K562 (cell line): ENCODE measurements at regions not wholly inside any gene's neighbourhood (a gene's known extent, or its start where the extent isn't known, plus 50 kb on each side); places are given as distances from the start of the nearest gene placed in this dataset.

Experiments
- ATAC-seq: fragments of 200-7000 bp; cut with Tn5 transposase; 3 replicates; pipeline ENCODE4 v1.9.1; 2020; ENCODE audit warnings: moderate library complexity
- BruUV-seq: library from RNA; stranded (reverse); fragments of 400-500 nt; replicated peaks from 2 replicates; lab custom pipeline; 2021; lab: Mats Ljungman, UMichigan
- CTCF ChIA-PET: fragments of 300-600 bp; formaldehyde crosslinking; extraction: SDS; loops from one replicate; lab custom pipeline; 2021; ENCODE audit warnings: low intra/inter-chr PET ratio; lab: Yijun Ruan, JAX
- POLR2A ChIA-PET: fragments of 300-600, 350-650 bp; sonication (Branson Sonifier 250); formaldehyde crosslinking; extraction: SDS; loops from one replicate; lab custom pipeline; 2021; ENCODE audit warnings: antibody characterized with exemption, inconsistent platforms; lab: Yijun Ruan, JAX
- DNase-seq, 4 experiments: peaks; one replicate each; pipeline versions ENCODE4 v3.0.0 to v3.0.0-alpha.2; 2011 to 2018; ENCODE audit warnings: low spot score in 3 of 4, mixed read lengths in 3 of 4; ENCODE audit errors: extremely low read depth in 1 of 4
- FAIRE-seq: peaks from 2 replicates; lab custom pipeline; 2011; peaks lifted over from hg19 to GRCh38; lab: Jason Lieb, UNC
- H2AFZ ChIP-seq: 2 replicates; pipeline ENCODE4 v1.6.0; 2011; ENCODE audit warnings: low read depth, low read length, control low read depth, inconsistent platforms
- H3K27ac ChIP-seq: fragments of 200-600 bp; 3 replicates; pipeline ENCODE4 v1.8.0; 2011; ENCODE audit warnings: low read depth, mild to moderate bottlenecking, control low read depth, inconsistent platforms, low read length, moderate library complexity, mixed read lengths; ENCODE audit errors: extremely low read depth
- H3K27me3 ChIP-seq, 2 experiments: fragments of 300-600 bp in 1 of 2; 2 replicates in 1 of 2; 3 replicates in 1 of 2; pipeline versions ENCODE4 v1.6.0 to v1.8.0; 2011; ENCODE audit warnings: inconsistent platforms in 2 of 2, low read length in 2 of 2, mild to moderate bottlenecking in 1 of 2, mixed read lengths in 1 of 2, moderate library complexity in 1 of 2; ENCODE audit not compliant: control insufficient read depth in 2 of 2, insufficient read depth in 2 of 2
- H3K36me3 ChIP-seq: fragments of 300-600 bp; 3 replicates; pipeline ENCODE4 v1.8.0; 2011; ENCODE audit warnings: mild to moderate bottlenecking, low read length, inconsistent platforms; ENCODE audit not compliant: control insufficient read depth, insufficient read depth
- H3K4me1 ChIP-seq, 2 experiments: fragments of 200-600 bp in 1 of 2; replicated peaks in 1 of 2; 2 replicates in 1 of 2; 3 replicates in 1 of 2; pipeline versions ENCODE4 v1.5.1 to v1.8.0; 2011; ENCODE audit warnings: inconsistent platforms in 2 of 2, low read length in 2 of 2, mild to moderate bottlenecking in 1 of 2, mixed read lengths in 1 of 2, moderate library complexity in 1 of 2; ENCODE audit not compliant: control insufficient read depth in 2 of 2, insufficient read depth in 2 of 2
- H3K4me2 ChIP-seq: 2 replicates; pipeline ENCODE4 v1.6.1; 2011; ENCODE audit warnings: low read length, control low read depth, inconsistent platforms, mixed read lengths; ENCODE audit not compliant: insufficient read depth
- H3K4me3 ChIP-seq: fragments of 200-600 bp; sonication (generic), shearing (Covaris generic); 2 replicates; pipeline ENCODE4 v1.5.1; 2016; ENCODE audit warnings: control low read depth, inconsistent platforms
- H3K79me2 ChIP-seq: fragments of 200-600 bp; 3 replicates; pipeline ENCODE4 v1.8.0; 2011; ENCODE audit warnings: low read length, inconsistent platforms; ENCODE audit not compliant: control insufficient read depth, insufficient read depth
- H3K9ac ChIP-seq, 2 experiments: 2 replicates each; pipeline versions ENCODE4 v1.6.0 to v1.6.1; 2011; ENCODE audit warnings: low read depth in 2 of 2, low read length in 2 of 2, control low read depth in 1 of 2, inconsistent platforms in 1 of 2, mild to moderate bottlenecking in 1 of 2, mixed read lengths in 1 of 2; ENCODE audit not compliant: insufficient read depth in 1 of 2
- H3K9me1 ChIP-seq: one replicate; pipeline ENCODE4 v1.6.0; 2011; ENCODE audit warnings: inconsistent platforms, mild to moderate bottlenecking, low read length, moderate library complexity; ENCODE audit not compliant: control insufficient read depth, insufficient read depth
- H3K9me3 ChIP-seq: replicated peaks from 2 replicates; pipeline ENCODE4 v1.5.1; 2011; ENCODE audit warnings: low read depth, low read length, inconsistent platforms; ENCODE audit not compliant: control insufficient read depth, insufficient read depth
- H4K20me1 ChIP-seq: replicated peaks from 2 replicates; pipeline ENCODE4 v1.6.1; 2011; ENCODE audit warnings: low read length, inconsistent platforms, mixed read lengths; ENCODE audit not compliant: control insufficient read depth, insufficient read depth
- CREM ChIP-seq: IDR thresholded peaks from 2 replicates; pipeline ENCODE4 v1.6.1; 2014; ENCODE audit warnings: antibody characterized with exemption, low read depth
- HNRNPH1 ChIP-seq: fragments of 200-400 bp; formaldehyde crosslinking; optimal IDR thresholded peaks from 2 replicates; pipeline ENCODE3; 2017; ENCODE audit warnings: low read depth, mild to moderate bottlenecking, low read length, moderate library complexity
- MEIS2 ChIP-seq: fragments of 450-650 bp; IDR thresholded peaks from 2 replicates; pipeline ENCODE4 v1.6.1; 2014; ENCODE audit warnings: mild to moderate bottlenecking; ENCODE audit not compliant: partially characterized antibody
- NONO ChIP-seq, 2 experiments: fragments of 200-400 bp in 1 of 2; fragments of 450-650 bp in 1 of 2; formaldehyde crosslinking in 1 of 2; IDR thresholded peaks; 2 replicates each; pipeline ENCODE4 v1.6.1; 2017; ENCODE audit warnings: low read depth in 2 of 2, mild to moderate bottlenecking in 2 of 2, moderate library complexity in 2 of 2, low read length in 1 of 2
- PBX2 ChIP-seq, 2 experiments: IDR thresholded peaks in 1 of 2; conservative IDR thresholded peaks in 1 of 2; 2 replicates each; pipeline ENCODE4 v1.6.1; 2016; ENCODE audit warnings: low read depth in 2 of 2, mild to moderate bottlenecking in 1 of 2, missing compliant biosample characterization in 1 of 2, missing genetic modification characterization in 1 of 2, moderate library complexity in 1 of 2
- PKNOX1 ChIP-seq: fragments of 450-650 bp; IDR thresholded peaks from 2 replicates; pipeline ENCODE4 v1.6.1; 2016
- SETDB1 ChIP-seq: IDR thresholded peaks from one replicate; pipeline ENCODE4 v1.6.1; 2012; ENCODE audit warnings: low read length, control low read depth, inconsistent platforms
- WHSC1 ChIP-seq: IDR thresholded peaks from one replicate; pipeline ENCODE4 v1.6.1; 2012; ENCODE audit warnings: low read length, control low read depth, inconsistent platforms
- ZNF395 ChIP-seq: fragments of 200-800 bp; sonication (Bioruptor generic); IDR thresholded peaks from 2 replicates; pipeline ENCODE4 v1.6.1; 2017; ENCODE audit warnings: missing genetic modification characterization, missing compliant biosample characterization
- ZNF408 ChIP-seq: fragments of 250-450 bp; sonication (Bioruptor Pico); IDR thresholded peaks from 2 replicates; pipeline ENCODE4 v1.4.0; 2020; ENCODE audit warnings: low read depth, mild to moderate bottlenecking, moderate library complexity
- WGBS: fragments of 100-300 bp; shearing (Covaris generic); methylation state at CpG from one replicate; pipeline ENCODE4 v1.1.6; 2016; ENCODE audit warnings: low coverage, mixed read lengths; ENCODE audit not compliant: insufficient coverage; ENCODE audit errors: missing lambda C conversion rate; 5-methylcytosine and 5-hydroxymethylcytosine counted together
- in situ Hi-C: fragments of 300-500 bp; cut with MboI; formaldehyde crosslinking; loops from 4 replicates; pipeline ENCODE4 v1.15.0; 2018; ENCODE audit warnings: inconsistent platforms, mixed read lengths
- intact Hi-C: fragments of 100-400 bp; cut with micrococcal nuclease; formaldehyde crosslinking; loops from 2 replicates; pipeline ENCODE4 v1.14.2; 2022

- Histone ChIP-seq H3K9me3 (no peaks in the 10 kb centered on the region), H4K20me1 (no peaks in the 10 kb centered on the region), H3K27ac (no peak overlapping the region), H3K4me1 (no peaks in the 10 kb centered on the region), H3K79me2 (no peaks in the 10 kb centered on the region), H3K9me1 (no peaks in the 10 kb centered on the region), H3K4me3 (no peak overlapping the region), H2AFZ (no peak overlapping the region), H3K27me3 (no peaks in the 10 kb centered on the region), H3K9ac (no peak overlapping the region), H3K36me3 (no peaks in the 10 kb centered on the region), H3K4me2 (no peak overlapping the region)
- DNase-seq (no peak), FAIRE-seq (no peak), ATAC-seq (no peak)
- POLR2A ChIA-PET: no interaction called here
- BruUV-seq: no TSS peak
- intact Hi-C loops (no loop called here), in situ Hi-C loops (no loop called here)
- WGBS: 0% methylated on average over 3 of the region's 3 CpGs
- no peak for TF ChIP-seq ZNF395 (CRISPR knock-in tag)
- TF ChIP-seq HNRNPH1: no peak
- TF ChIP-seq ZNF408 (CRISPR knock-in tag): no peak
- CTCF ChIA-PET: no interaction called here
Observed at GRCh38 chr5:158142156-158142555, 283.2 kb upstream of the CLINT1 start.

GRCh38 chr5:158140120-158140731, 281.3 kb upstream of the CLINT1 start:
- intact Hi-C loops: no loop called here
- FAIRE-seq (no peak), DNase-seq (no peak), ATAC-seq (no peak)
- 0% methylated on average over 4 of the region's 4 CpGs for WGBS
- Histone ChIP-seq H3K9me1 (no peaks in the 10 kb centered on the region), H3K27me3 (no peaks in the 10 kb centered on the region), H2AFZ (no peak overlapping the region), H3K79me2 (no peaks in the 10 kb centered on the region), H4K20me1 (no peaks in the 10 kb centered on the region), H3K9me3 (no peaks in the 10 kb centered on the region), H3K9ac (no peak overlapping the region), H3K4me2 (no peak overlapping the region), H3K4me1 (no peaks in the 10 kb centered on the region), H3K4me3 (no peak overlapping the region), H3K36me3 (no peaks in the 10 kb centered on the region), H3K27ac (no peak overlapping the region)
- CTCF ChIA-PET: no interaction called here
- no TSS peak for BruUV-seq
- POLR2A ChIA-PET: interaction anchor here (0.6 to 0.9 kb wide), 3 partner anchors 31 to 56 kb away, joined by 3 to 4 read pairs (median 3); no protein-coding TSS in a partner anchor
- in situ Hi-C loops: no loop called here
- TF ChIP-seq PKNOX1: 0 out of 2 replicates have a peak, but pooled peaks have one; percentile 14
- TF ChIP-seq SETDB1: no peak
- TF ChIP-seq PBX2 (CRISPR knock-in tag; IDR thresholded peaks at IDR 0.05; ENCODE audit: low read depth): no peak
- peak; percentile 53; the same call in 1 of the 2 replicates for TF ChIP-seq PBX2 (tag; conservative IDR thresholded peaks at IDR 0.05; ENCODE audit: low read depth)
- no peak for TF ChIP-seq NONO (IDR thresholded peaks at IDR 0.05; ENCODE audit: low read depth in 2 of 2, low read length in 1 of 2)
- no peak for TF ChIP-seq WHSC1
- no peak for TF ChIP-seq CREM
- peak; percentile 56 for TF ChIP-seq MEIS2
